K562 (cell line): ENCODE measurements at regions not wholly inside any gene's neighbourhood (a gene's known extent, or its start where the extent isn't known, plus 50 kb on each side); places are given as distances from the start of the nearest gene placed in this dataset.
"Not testable (repeated sequence)": the region's sequence is repeated elsewhere in the genome, so short reads cannot be mapped to it uniquely, and the experiment has no call there.

Experiments
- BRCA1 ChIP-seq, 2 experiments: fragments of 450-650 bp in 1 of 2; sonication (generic) in 1 of 2; formaldehyde crosslinking in 1 of 2; IDR thresholded peaks; 2 replicates each; pipeline versions ENCODE4 v1.5.0 to v1.6.1; 2017 to 2020; ENCODE audit warnings: mild to moderate bottlenecking in 1 of 2, missing genetic modification reagents in 1 of 2
- COPS2 ChIP-seq: fragments of 450-650 bp; conservative IDR thresholded peaks from 2 replicates; pipeline ENCODE4 v1.6.1; 2016; ENCODE audit warnings: mild to moderate bottlenecking, moderate library complexity
- EZH2 ChIP-seq: IDR thresholded peaks from 2 replicates; pipeline ENCODE4 v1.6.1; 2012; ENCODE audit warnings: low read depth, mild to moderate bottlenecking, inconsistent platforms, low read length, borderline replicate concordance
- MEIS2 ChIP-seq: fragments of 450-650 bp; IDR thresholded peaks from 2 replicates; pipeline ENCODE4 v1.6.1; 2014; ENCODE audit warnings: mild to moderate bottlenecking; ENCODE audit not compliant: partially characterized antibody
- POLR2A ChIP-seq: fragments of 450-650 bp; conservative IDR thresholded peaks from 2 replicates; pipeline ENCODE4 v1.6.1; 2016
- SREBF1 ChIP-seq: fragments of 150-350 bp; IDR thresholded peaks from 2 replicates; pipeline ENCODE4 v1.6.1; 2014; ENCODE audit warnings: antibody characterized with exemption, low read depth, low read length, borderline replicate concordance
- SRF ChIP-seq, 2 experiments: fragments of 250-450, 450-650 bp in 1 of 2; sonication (Bioruptor Pico) in 1 of 2; sonication (generic) in 1 of 2; formaldehyde crosslinking; IDR thresholded peaks; 2 replicates each; pipeline versions ENCODE4 v1.5.0 to v1.5.1; 2020 to 2022; ENCODE audit warnings: mild to moderate bottlenecking in 1 of 2, missing genetic modification reagents in 1 of 2
- TAF1 ChIP-seq: IDR thresholded peaks from 2 replicates; pipeline ENCODE4 v1.6.1; 2011; ENCODE audit warnings: mild to moderate bottlenecking, low read length, moderate library complexity; ENCODE audit not compliant: insufficient read depth, control insufficient read depth, severe bottlenecking; ENCODE audit errors: extremely low read depth
- TAF9B ChIP-seq: fragments of 450-650 bp; IDR thresholded peaks from 2 replicates; pipeline ENCODE4 v1.6.1; 2018; ENCODE audit warnings: mild to moderate bottlenecking; ENCODE audit not compliant: partially characterized antibody
- ZNF778 ChIP-seq: fragments of 450-650 bp; formaldehyde crosslinking; IDR thresholded peaks from 2 replicates; pipeline ENCODE4 v1.4.0; 2020; ENCODE audit warnings: mild to moderate bottlenecking, moderate library complexity
- TF ChIP-seq, protein P1 (sequence below), 3 experiments: IDR thresholded peaks in 2 of 3; conservative IDR thresholded peaks in 1 of 3; 2 replicates each; pipeline ENCODE4 v1.5.1; 2011 to 2012; ENCODE audit warnings: low read length in 3 of 3, mild to moderate bottlenecking in 3 of 3, control low read depth in 2 of 3, improper control_type of control experiment in 1 of 3, inconsistent platforms in 1 of 3, low read depth in 1 of 3, mixed read lengths in 1 of 3, moderate library complexity in 1 of 3; ENCODE audit not compliant: insufficient read depth in 2 of 3
- TF ChIP-seq, protein P2 (sequence below), 2 experiments: fragments of 450-650 bp in 1 of 2; sonication (generic) in 1 of 2; formaldehyde crosslinking in 1 of 2; IDR thresholded peaks in 1 of 2; conservative IDR thresholded peaks in 1 of 2; 2 replicates each; pipeline versions ENCODE4 v1.6.1 to v1.8.1; 2016 to 2023; ENCODE audit warnings: mild to moderate bottlenecking in 2 of 2, moderate library complexity in 2 of 2, inconsistent platforms in 1 of 2, missing genetic modification reagents in 1 of 2
- TF ChIP-seq, protein P3 (sequence below): sonication (generic); formaldehyde crosslinking; IDR thresholded peaks from 2 replicates; pipeline ENCODE4 v1.9.0; 2022; ENCODE audit warnings: mild to moderate bottlenecking, missing genetic modification reagents

DNA sequence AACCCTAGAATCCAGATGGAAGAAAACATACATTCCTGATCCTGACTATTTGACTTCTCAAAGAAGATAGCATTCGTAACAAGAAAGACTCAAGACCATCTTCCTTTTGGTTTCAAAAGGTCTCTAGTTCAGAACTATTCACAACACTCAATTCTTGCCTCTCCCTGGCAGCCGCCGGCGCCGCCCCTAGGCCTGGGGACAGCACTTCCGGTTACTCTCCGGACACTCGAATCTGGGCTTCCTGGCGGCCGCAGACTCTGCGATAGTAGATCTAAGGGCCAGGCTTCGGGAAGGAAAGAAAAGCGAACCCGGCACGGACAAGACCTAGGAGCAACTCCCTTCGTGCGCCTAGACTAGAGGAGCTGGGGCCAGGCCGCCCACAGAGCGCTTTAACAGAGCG, 107.8 kb upstream of the CCDC180 start:
- TF ChIP-seq EZH2; BRCA1 (IDR thresholded peaks at IDR 0.05); BRCA1 (CRISPR knock-in tag; IDR thresholded peaks at IDR 0.05); MEIS2; SREBF1; TAF9B; SRF (CRISPR knock-in tag; IDR thresholded peaks at IDR 0.05); COPS2; ZNF778 (CRISPR knock-in tag); TAF1; POLR2A: not testable (repeated sequence)
- TF ChIP-seq, protein P1, sequence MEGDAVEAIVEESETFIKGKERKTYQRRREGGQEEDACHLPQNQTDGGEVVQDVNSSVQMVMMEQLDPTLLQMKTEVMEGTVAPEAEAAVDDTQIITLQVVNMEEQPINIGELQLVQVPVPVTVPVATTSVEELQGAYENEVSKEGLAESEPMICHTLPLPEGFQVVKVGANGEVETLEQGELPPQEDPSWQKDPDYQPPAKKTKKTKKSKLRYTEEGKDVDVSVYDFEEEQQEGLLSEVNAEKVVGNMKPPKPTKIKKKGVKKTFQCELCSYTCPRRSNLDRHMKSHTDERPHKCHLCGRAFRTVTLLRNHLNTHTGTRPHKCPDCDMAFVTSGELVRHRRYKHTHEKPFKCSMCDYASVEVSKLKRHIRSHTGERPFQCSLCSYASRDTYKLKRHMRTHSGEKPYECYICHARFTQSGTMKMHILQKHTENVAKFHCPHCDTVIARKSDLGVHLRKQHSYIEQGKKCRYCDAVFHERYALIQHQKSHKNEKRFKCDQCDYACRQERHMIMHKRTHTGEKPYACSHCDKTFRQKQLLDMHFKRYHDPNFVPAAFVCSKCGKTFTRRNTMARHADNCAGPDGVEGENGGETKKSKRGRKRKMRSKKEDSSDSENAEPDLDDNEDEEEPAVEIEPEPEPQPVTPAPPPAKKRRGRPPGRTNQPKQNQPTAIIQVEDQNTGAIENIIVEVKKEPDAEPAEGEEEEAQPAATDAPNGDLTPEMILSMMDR (IDR thresholded peaks at IDR 0.05 in 2 of 3, conservative IDR thresholded peaks at IDR 0.05 in 1 of 3; ENCODE audit: insufficient read depth in 2 of 3, low read depth in 1 of 3, low read length in 3 of 3) = not testable (repeated sequence)
- TF ChIP-seq, protein P2, sequence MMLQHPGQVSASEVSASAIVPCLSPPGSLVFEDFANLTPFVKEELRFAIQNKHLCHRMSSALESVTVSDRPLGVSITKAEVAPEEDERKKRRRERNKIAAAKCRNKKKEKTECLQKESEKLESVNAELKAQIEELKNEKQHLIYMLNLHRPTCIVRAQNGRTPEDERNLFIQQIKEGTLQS (IDR thresholded peaks at IDR 0.05) = not testable (repeated sequence)
- TF ChIP-seq, protein P2 (CRISPR knock-in tag; conservative IDR thresholded peaks at IDR 0.05) = not testable (repeated sequence)
- TF ChIP-seq, protein P3, sequence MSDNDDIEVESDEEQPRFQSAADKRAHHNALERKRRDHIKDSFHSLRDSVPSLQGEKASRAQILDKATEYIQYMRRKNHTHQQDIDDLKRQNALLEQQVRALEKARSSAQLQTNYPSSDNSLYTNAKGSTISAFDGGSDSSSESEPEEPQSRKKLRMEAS (CRISPR knock-in tag) = not testable (repeated sequence)
